ELF-1 (cell line): ENCODE measurements at regions not wholly inside any gene's neighbourhood (a gene's known extent, or its start where the extent isn't known, plus 50 kb on each side); places are given as distances from the start of the nearest gene placed in this dataset.
A peak's percentile ranks its signal among the peaks of the same experiment; 100 is the strongest.

Experiments
- DNase-seq: peaks from one replicate; pipeline ENCODE4 v3.0.0-alpha.2; 2016; ENCODE audit warnings: low read depth, low spot score

- DNase-seq: no peak
Measured at GRCh38 chr3:117074826-117075225, 365.2 kb downstream of the TUSC7 start.

GRCh38 chr3:117079997-117080396, 370.4 kb downstream of the TUSC7 start:
- no peak for DNase-seq

- no peak for DNase-seq
Measured at GRCh38 chr3:117080872-117081271, 371.3 kb downstream of the TUSC7 start.

GRCh38 chr3:117084277-117084676, 374.7 kb downstream of the TUSC7 start:
- DNase-seq: no peak

GRCh38 chr3:117084739-117085270, 375.2 kb downstream of the TUSC7 start:
- no peak for DNase-seq

- DNase-seq: no peak
Measured at GRCh38 chr3:117091676-117092075, 382.1 kb downstream of the TUSC7 start.

GRCh38 chr3:117096549-117096948, 387.0 kb downstream of the TUSC7 start:
- no peak for DNase-seq

- DNase-seq: no peak
Measured at GRCh38 chr3:117097351-117097750, 387.8 kb downstream of the TUSC7 start.

GRCh38 chr3:117101697-117102096, 392.1 kb downstream of the TUSC7 start:
- DNase-seq: no peak

- DNase-seq: no peak
Measured at GRCh38 chr3:117102426-117102825, 392.8 kb downstream of the TUSC7 start.

GRCh38 chr3:117103675-117104074, 394.1 kb downstream of the TUSC7 start:
- no peak for DNase-seq

GRCh38 chr3:117104381-117104780, 394.8 kb downstream of the TUSC7 start:
- DNase-seq: no peak

- peak; percentile 44 for DNase-seq
Measured at GRCh38 chr3:117104792-117105191, 395.2 kb downstream of the TUSC7 start.

GRCh38 chr3:117105686-117106085, 396.1 kb downstream of the TUSC7 start:
- DNase-seq: no peak

GRCh38 chr3:117106396-117106795, 396.8 kb downstream of the TUSC7 start:
- DNase-seq: no peak

GRCh38 chr3:117107946-117108345, 398.4 kb downstream of the TUSC7 start:
- DNase-seq: no peak

GRCh38 chr3:117109178-117109577, 399.6 kb downstream of the TUSC7 start:
- no peak for DNase-seq

GRCh38 chr3:117114517-117115265, 405.1 kb downstream of the TUSC7 start:
- DNase-seq: no peak

- DNase-seq: no peak
Measured at GRCh38 chr3:117117188-117117936, 407.8 kb downstream of the TUSC7 start.

GRCh38 chr3:117118604-117119003, 409.0 kb downstream of the TUSC7 start:
- no peak for DNase-seq

GRCh38 chr3:117120014-117120413, 410.4 kb downstream of the TUSC7 start:
- no peak for DNase-seq

GRCh38 chr3:117122609-117123008, 413.0 kb downstream of the TUSC7 start:
- no peak for DNase-seq

- DNase-seq: no peak
Measured at GRCh38 chr3:117126460-117126859, 416.9 kb downstream of the TUSC7 start.
